ENCODE measurements at regions not wholly inside any gene's neighbourhood (a gene's known extent, or its start where the extent isn't known, plus 50 kb on each side); places are given as distances from the start of the nearest gene placed in this dataset.

- ChIA-PET POLR2A (no interaction called here), SMC1A (ENCODE audit: uncharacterized antibody, unreplicated experiment) (interaction anchor here (0.7 kb wide), 1 partner anchor 12 kb away, joined by 3 read pairs; no protein-coding TSS in a partner anchor), CTCF (interaction anchor here (1.3 kb wide), 1 partner anchor 11 kb away, joined by 6 read pairs; no protein-coding TSS in a partner anchor), RAD21 (ENCODE audit: unreplicated experiment) (no interaction called here)
- Histone ChIP-seq H3K4me2 (ENCODE audit: control insufficient read depth, insufficient read depth) (no peak overlapping the region), H4K20me1 (ENCODE audit: control insufficient read depth, insufficient read depth) (no peaks in the 10 kb centered on the region), H3K4me3 (no peak overlapping the region), H3K9ac (ENCODE audit: control insufficient read depth, insufficient read depth, low read length) (no peak overlapping the region), H3K4me1 (ENCODE audit: control insufficient read depth, insufficient read depth, low read length) (no peaks in the 10 kb centered on the region), H3K27ac (ENCODE audit: control insufficient read depth, insufficient read depth) (no peak overlapping the region), H3K36me3 (ENCODE audit: control insufficient read depth in 2 of 2, insufficient read depth in 2 of 2, low read length in 1 of 2) (no peaks in the 10 kb centered on the region), H3K27me3 (replicated peaks in 1 of 2; ENCODE audit: control insufficient read depth in 2 of 2, insufficient read depth in 2 of 2, low read length in 1 of 2) (no peaks in the 10 kb centered on the region; a peak in 1 of 4 replicates), H3K79me2 (ENCODE audit: control insufficient read depth, insufficient read depth, low read length) (no peaks in the 10 kb centered on the region), H3K9me3 (replicated peaks; ENCODE audit: control insufficient read depth, insufficient read depth, low read length) (no peaks in the 10 kb centered on the region; the same call in 2 of the 3 replicates), H2AFZ (ENCODE audit: control insufficient read depth, low read depth, low read length) (no peak overlapping the region)
- DNase-seq (ENCODE audit: low read depth, low spot score) (no peak), FAIRE-seq (no peak), ATAC-seq (no peak)
- intact Hi-C loops (cut with micrococcal nuclease; ENCODE audit: unreplicated experiment) = no loop called here
- in situ Hi-C loops (cut with MboI) = no loop called here
- no TSS peak for BruUV-seq (replicated peaks)
- WGBS (ENCODE audit: insufficient coverage, insufficient replicate concordance, low lambda C conversion rate, missing lambda C conversion rate) = 17% methylated on average over 2 of the region's 2 CpGs
- TF ChIP-seq SPI1 (IDR thresholded peaks at IDR 0.05; ENCODE audit: borderline replicate concordance, insufficient read depth, low read depth, low read length) (no peak), JUNB (IDR thresholded peaks at IDR 0.05) (no peak), ATF2 (IDR thresholded peaks at IDR 0.05; ENCODE audit: low read length) (no peak), POLR2AphosphoS2 (IDR thresholded peaks at IDR 0.05; ENCODE audit: low read depth, low read length) (no peak), FOXK2 (IDR thresholded peaks at IDR 0.05) (no peak), ZNF274 (IDR thresholded peaks at IDR 0.05; ENCODE audit: insufficient read depth, insufficient read length) (no peak), YBX1 (IDR thresholded peaks at IDR 0.05) (no peak), KDM1A (IDR thresholded peaks at IDR 0.05; ENCODE audit: borderline replicate concordance) (no peak), RB1 (IDR thresholded peaks at IDR 0.05; ENCODE audit: borderline replicate concordance) (no peak), LARP7 (IDR thresholded peaks at IDR 0.05) (no peak)
- TF ChIP-seq, protein P1, sequence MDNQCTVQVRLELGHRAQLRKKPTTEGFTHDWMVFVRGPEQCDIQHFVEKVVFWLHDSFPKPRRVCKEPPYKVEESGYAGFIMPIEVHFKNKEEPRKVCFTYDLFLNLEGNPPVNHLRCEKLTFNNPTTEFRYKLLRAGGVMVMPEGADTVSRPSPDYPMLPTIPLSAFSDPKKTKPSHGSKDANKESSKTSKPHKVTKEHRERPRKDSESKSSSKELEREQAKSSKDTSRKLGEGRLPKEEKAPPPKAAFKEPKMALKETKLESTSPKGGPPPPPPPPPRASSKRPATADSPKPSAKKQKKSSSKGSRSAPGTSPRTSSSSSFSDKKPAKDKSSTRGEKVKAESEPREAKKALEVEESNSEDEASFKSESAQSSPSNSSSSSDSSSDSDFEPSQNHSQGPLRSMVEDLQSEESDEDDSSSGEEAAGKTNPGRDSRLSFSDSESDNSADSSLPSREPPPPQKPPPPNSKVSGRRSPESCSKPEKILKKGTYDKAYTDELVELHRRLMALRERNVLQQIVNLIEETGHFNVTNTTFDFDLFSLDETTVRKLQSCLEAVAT (IDR thresholded peaks at IDR 0.05) = no peak
- TF ChIP-seq, protein P2, sequence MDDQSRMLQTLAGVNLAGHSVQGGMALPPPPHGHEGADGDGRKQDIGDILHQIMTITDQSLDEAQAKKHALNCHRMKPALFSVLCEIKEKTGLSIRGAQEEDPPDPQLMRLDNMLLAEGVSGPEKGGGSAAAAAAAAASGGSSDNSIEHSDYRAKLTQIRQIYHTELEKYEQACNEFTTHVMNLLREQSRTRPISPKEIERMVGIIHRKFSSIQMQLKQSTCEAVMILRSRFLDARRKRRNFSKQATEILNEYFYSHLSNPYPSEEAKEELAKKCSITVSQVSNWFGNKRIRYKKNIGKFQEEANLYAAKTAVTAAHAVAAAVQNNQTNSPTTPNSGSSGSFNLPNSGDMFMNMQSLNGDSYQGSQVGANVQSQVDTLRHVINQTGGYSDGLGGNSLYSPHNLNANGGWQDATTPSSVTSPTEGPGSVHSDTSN (IDR thresholded peaks at IDR 0.05; ENCODE audit: insufficient replicate concordance, low read depth, low read length) = no peak
Observed at GRCh38 chr2:43012966-43013365, 213.4 kb downstream of the ZFP36L2 start.
